HG03175 (cell line): ENCODE measurements at regions not wholly inside any gene's neighbourhood (a gene's known extent, or its start where the extent isn't known, plus 50 kb on each side); places are given as distances from the start of the nearest gene placed in this dataset.

Experiments used
- ATAC-seq: cut with Tn5 transposase; IDR thresholded peaks from one replicate; pipeline ENCODE4 v1.9.1; 2021; ENCODE audit warnings: mild to moderate bottlenecking, moderate library complexity; ENCODE audit not compliant: unreplicated experiment

GRCh38 chr10:125222515-125223308 lies 62.3 kb upstream of the CTBP2 start:
- ATAC-seq: no peak

- ATAC-seq: no peak
Observed at GRCh38 chr10:125221716-125222115, 61.4 kb upstream of the CTBP2 start.

GRCh38 chr10:125219776-125220175 lies 59.4 kb upstream of the CTBP2 start:
- ATAC-seq: no peak

- no peak for ATAC-seq
Observed at GRCh38 chr10:125218967-125219366, 58.6 kb upstream of the CTBP2 start.

- ATAC-seq: no peak
Observed at GRCh38 chr10:125217990-125218675, 57.8 kb upstream of the CTBP2 start.

GRCh38 chr10:125216861-125217260 lies 56.5 kb upstream of the CTBP2 start:
- ATAC-seq: no peak

GRCh38 chr10:125216309-125216708 lies 55.9 kb upstream of the CTBP2 start:
- no peak for ATAC-seq

- no peak for ATAC-seq
Observed at GRCh38 chr10:125214283-125214570, 53.9 kb upstream of the CTBP2 start.

- ATAC-seq: no peak
Observed at GRCh38 chr10:125213541-125214282, 53.3 kb upstream of the CTBP2 start.

- ATAC-seq: no peak
Observed at GRCh38 chr10:125212150-125212809, 51.9 kb upstream of the CTBP2 start.
